ENCODE measurements at regions not wholly inside any gene's neighbourhood (a gene's known extent, or its start where the extent isn't known, plus 50 kb on each side); places are given as distances from the start of the nearest gene placed in this dataset.

DNA sequence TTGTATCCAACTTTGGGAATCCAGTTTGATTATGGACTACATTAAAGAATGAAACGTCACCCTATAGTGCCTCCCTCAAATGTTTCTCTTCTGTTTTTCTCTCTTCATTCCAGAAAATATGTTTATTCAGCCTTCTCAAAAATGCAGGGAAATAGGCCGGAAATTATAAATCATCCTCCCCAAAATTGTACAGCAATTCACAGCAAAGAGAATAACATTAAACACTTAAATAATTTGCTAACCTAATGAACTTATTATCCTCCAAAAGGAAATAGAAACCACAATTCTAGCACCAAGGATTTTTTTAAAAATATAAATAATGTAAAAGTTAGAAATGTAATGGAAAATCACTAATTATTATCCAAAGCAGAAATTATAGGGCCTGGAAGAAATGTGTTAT is 115.9 kb upstream of the CCNG1 start:
- TF ChIP-seq, protein P1, sequence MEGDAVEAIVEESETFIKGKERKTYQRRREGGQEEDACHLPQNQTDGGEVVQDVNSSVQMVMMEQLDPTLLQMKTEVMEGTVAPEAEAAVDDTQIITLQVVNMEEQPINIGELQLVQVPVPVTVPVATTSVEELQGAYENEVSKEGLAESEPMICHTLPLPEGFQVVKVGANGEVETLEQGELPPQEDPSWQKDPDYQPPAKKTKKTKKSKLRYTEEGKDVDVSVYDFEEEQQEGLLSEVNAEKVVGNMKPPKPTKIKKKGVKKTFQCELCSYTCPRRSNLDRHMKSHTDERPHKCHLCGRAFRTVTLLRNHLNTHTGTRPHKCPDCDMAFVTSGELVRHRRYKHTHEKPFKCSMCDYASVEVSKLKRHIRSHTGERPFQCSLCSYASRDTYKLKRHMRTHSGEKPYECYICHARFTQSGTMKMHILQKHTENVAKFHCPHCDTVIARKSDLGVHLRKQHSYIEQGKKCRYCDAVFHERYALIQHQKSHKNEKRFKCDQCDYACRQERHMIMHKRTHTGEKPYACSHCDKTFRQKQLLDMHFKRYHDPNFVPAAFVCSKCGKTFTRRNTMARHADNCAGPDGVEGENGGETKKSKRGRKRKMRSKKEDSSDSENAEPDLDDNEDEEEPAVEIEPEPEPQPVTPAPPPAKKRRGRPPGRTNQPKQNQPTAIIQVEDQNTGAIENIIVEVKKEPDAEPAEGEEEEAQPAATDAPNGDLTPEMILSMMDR (IDR thresholded peaks at IDR 0.05): no peak
- no peak for TF ChIP-seq POLR2A (IDR thresholded peaks at IDR 0.05)
